ENCODE measurements at regions not wholly inside any gene's neighbourhood (a gene's known extent, or its start where the extent isn't known, plus 50 kb on each side); places are given as distances from the start of the nearest gene placed in this dataset.
A peak's percentile ranks its signal among the peaks of the same experiment; 100 is the strongest.

DNA sequence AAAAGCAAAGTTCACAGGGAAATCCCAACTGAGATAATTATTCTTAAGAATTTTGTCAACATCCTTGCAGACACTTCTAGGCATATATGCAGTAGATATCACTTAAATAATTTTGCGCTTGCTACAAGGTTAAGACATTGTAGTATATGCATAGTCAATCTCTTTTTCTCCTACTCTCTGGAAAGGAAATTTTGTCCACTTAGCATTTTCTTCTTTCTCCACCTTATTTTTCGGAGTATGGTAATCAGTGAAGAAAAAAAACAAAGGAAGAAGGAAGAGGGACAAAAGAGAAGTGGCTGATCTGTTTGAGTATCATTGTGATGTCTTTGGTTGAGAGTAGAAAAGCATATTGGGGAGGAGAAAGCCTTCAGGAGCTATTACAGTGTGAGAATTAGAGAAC is 104.6 kb downstream of the LACC1 start:
- no peaks in the 10 kb centered on the region for H3K4me1 ChIP-seq (ENCODE audit: insufficient read depth, low read length)
- Mint-ChIP-seq H3K4me3 (no peak overlapping the region), H3K4me1 (peaks cover 5 to 8% of the 10 kb centered on the region in 2 experiments), H3K27me3 (ENCODE audit: low read depth) (no peaks in the 10 kb centered on the region), H3K9me3 (no peaks in the 10 kb centered on the region), H3K27ac (peak overlapping the region in 1 of 3 experiments; percentile 22; a peak in 1 of 7 replicates), H3K36me3 (ENCODE audit: insufficient read depth in 1 of 3, low read depth in 3 of 3) (no peaks in the 10 kb centered on the region)
- no peak overlapping the region for H3K14ac ChIP-seq (ENCODE audit: insufficient read depth, low read length)
- no peak overlapping the region for H4K8ac ChIP-seq (replicated peaks; ENCODE audit: insufficient read length, low read depth, low read length)
- no peak overlapping the region for H3K4ac ChIP-seq (ENCODE audit: low read depth, low read length)
- H4K20me1 ChIP-seq (ENCODE audit: control insufficient read depth, insufficient read depth, insufficient read length), result no peaks in the 10 kb centered on the region
- TF ChIP-seq, protein P1, sequence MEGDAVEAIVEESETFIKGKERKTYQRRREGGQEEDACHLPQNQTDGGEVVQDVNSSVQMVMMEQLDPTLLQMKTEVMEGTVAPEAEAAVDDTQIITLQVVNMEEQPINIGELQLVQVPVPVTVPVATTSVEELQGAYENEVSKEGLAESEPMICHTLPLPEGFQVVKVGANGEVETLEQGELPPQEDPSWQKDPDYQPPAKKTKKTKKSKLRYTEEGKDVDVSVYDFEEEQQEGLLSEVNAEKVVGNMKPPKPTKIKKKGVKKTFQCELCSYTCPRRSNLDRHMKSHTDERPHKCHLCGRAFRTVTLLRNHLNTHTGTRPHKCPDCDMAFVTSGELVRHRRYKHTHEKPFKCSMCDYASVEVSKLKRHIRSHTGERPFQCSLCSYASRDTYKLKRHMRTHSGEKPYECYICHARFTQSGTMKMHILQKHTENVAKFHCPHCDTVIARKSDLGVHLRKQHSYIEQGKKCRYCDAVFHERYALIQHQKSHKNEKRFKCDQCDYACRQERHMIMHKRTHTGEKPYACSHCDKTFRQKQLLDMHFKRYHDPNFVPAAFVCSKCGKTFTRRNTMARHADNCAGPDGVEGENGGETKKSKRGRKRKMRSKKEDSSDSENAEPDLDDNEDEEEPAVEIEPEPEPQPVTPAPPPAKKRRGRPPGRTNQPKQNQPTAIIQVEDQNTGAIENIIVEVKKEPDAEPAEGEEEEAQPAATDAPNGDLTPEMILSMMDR (conservative IDR thresholded peaks at IDR 0.05), result no peak
- H3T11ph ChIP-seq (ENCODE audit: low read length), result no peak overlapping the region
- no peak overlapping the region for H2BK15ac ChIP-seq (ENCODE audit: low read depth, low read length)
- H2BK20ac ChIP-seq (ENCODE audit: low read depth, low read length, poor library complexity, severe bottlenecking), result no peak overlapping the region
- H2AFZ ChIP-seq (ENCODE audit: low read length), result no peak overlapping the region
- H3K27ac ChIP-seq (ENCODE audit: insufficient read length, low read depth, low read length), result no peak overlapping the region
- no peak overlapping the region for H3K18ac ChIP-seq (ENCODE audit: insufficient read length, low read depth, low read length)
- no peaks in the 10 kb centered on the region for H3K23me2 ChIP-seq (ENCODE audit: insufficient read length, low read depth, low read length, poor library complexity, severe bottlenecking)
- no peak overlapping the region for H2BK12ac ChIP-seq (ENCODE audit: insufficient read length, low read depth, low read length)
- H3K27me3 ChIP-seq (ENCODE audit: insufficient read depth, low read length), result no peaks in the 10 kb centered on the region
- no peak overlapping the region for H3K9ac ChIP-seq (ENCODE audit: extremely low read depth, insufficient read length, low read length)
- H3K56ac ChIP-seq (ENCODE audit: insufficient read length, low read depth, low read length), result no peak overlapping the region
- no CpG with 5 or more reads among the region's 2 CpGs for WGBS (ENCODE audit: extremely low coverage, insufficient read length, low lambda C conversion rate)
- H3K4me2 ChIP-seq (ENCODE audit: insufficient read depth, insufficient read length, low read length), result no peak overlapping the region
- no peak overlapping the region for H2BK5ac ChIP-seq (ENCODE audit: insufficient read length, low read length)
- H4K91ac ChIP-seq (ENCODE audit: insufficient read length, low read depth, low read length), result no peak overlapping the region
- no peaks in the 10 kb centered on the region for H3K79me2 ChIP-seq (ENCODE audit: insufficient read depth, low read length)
- no peaks in the 10 kb centered on the region for H3K9me3 ChIP-seq (ENCODE audit: control insufficient read depth, low read depth, low read length)
- no peaks in the 10 kb centered on the region for H3K79me1 ChIP-seq (ENCODE audit: insufficient read depth, low read depth, low read length, poor library complexity, severe bottlenecking)
- H3K23ac ChIP-seq (ENCODE audit: insufficient read length, low read depth, low read length), result no peak overlapping the region
- H2BK120ac ChIP-seq (ENCODE audit: low read depth, low read length, poor library complexity, severe bottlenecking), result no peak overlapping the region
- no peak overlapping the region for H2AK5ac ChIP-seq (ENCODE audit: insufficient read length, low read length)
- DNase-seq, result no peak
- no peak overlapping the region for H4K5ac ChIP-seq (ENCODE audit: insufficient read length, low read depth, low read length)

Measured in H9 (cell line).